Stimulated activated CD8-positive, alpha-beta memory T cell treated with anti-CD3 and anti-CD28 coated beads, Interleukin-12 subunit alpha, Interleukin-12 subunit beta, amount 100 ng/mL, for 24 hours (primary cell): ENCODE measurements at regions not wholly inside any gene's neighbourhood (a gene's known extent, or its start where the extent isn't known, plus 50 kb on each side); places are given as distances from the start of the nearest gene placed in this dataset.

Experiments
- DNase-seq: peaks from one replicate; pipeline ENCODE4 v3.0.0-alpha.2; 2020; ENCODE audit errors: extremely low read depth

GRCh38 chr2:14182227-14182946 is 450.1 kb upstream of the LRATD1 start:
- no peak for DNase-seq

GRCh38 chr2:14185906-14186305 is 446.6 kb upstream of the LRATD1 start:
- DNase-seq: no peak

DNA sequence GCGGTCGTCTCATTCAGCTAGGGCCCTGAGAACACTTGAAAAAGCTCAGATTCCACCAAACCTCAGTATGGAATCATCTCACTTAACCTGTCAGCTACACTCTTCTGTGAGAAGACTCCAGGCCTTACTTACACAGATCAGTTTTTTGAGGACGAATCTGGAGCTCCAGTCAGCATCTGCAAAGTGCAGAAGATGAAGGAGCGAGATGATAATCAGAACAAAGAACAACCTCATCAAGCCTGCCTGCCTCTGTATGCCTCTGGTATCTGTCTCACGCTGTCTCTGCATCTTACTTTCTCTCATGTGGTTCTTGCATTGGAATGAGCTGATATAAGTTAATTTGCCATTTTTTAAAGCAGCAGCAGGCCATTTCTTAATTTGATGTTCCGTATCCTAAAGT is 444.1 kb upstream of the LRATD1 start:
- no peak for DNase-seq

- no peak for DNase-seq
Observed at GRCh38 chr2:14189929-14190328, 442.6 kb upstream of the LRATD1 start.

- DNase-seq: no peak
Observed at GRCh38 chr2:14194233-14194632, 438.3 kb upstream of the LRATD1 start.

- DNase-seq: no peak
Observed at GRCh38 chr2:14197293-14197692, 435.2 kb upstream of the LRATD1 start.

DNA sequence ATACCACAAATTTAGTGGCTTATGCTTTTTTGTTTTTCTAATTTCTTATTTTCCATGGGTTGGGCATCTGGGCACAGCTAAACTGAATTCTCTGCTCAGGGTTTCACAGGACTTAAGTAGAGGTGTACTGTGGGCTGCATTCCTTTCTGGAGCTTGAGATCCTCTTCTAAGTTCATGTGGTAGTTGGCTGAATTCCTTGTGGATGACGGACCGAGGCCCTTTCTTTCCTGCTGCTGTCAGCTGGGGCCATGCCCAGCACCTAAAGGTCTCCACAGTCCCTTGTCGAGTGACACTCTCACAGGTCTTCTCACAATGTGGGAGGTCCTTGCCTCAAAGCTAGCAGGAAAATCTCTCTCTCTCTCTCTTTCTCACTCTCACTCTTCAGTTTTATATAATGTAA is 433.5 kb upstream of the LRATD1 start:
- DNase-seq: no peak

GRCh38 chr2:14219306-14219705 is 413.2 kb upstream of the LRATD1 start:
- DNase-seq: no peak

GRCh38 chr2:14220101-14220500 is 412.4 kb upstream of the LRATD1 start:
- no peak for DNase-seq

DNA sequence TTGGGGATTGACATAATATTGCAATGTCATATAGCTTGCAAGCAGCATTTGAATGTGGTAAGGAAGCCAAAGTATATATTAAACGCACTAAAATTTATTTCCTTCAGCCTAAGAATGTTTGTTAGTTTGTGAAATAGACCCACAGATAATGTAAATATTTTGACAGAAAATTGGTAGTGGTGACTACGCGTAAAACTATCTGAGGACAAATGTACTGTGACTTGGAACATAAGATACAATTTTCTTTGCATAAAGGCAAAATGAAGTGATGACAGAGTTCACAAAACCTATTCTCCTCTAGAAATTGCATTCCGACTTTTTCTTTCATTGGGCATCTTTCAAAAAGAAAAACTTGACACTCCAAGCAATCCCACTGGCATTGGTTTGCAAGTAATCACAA is 411.1 kb upstream of the LRATD1 start:
- DNase-seq: no peak

DNA sequence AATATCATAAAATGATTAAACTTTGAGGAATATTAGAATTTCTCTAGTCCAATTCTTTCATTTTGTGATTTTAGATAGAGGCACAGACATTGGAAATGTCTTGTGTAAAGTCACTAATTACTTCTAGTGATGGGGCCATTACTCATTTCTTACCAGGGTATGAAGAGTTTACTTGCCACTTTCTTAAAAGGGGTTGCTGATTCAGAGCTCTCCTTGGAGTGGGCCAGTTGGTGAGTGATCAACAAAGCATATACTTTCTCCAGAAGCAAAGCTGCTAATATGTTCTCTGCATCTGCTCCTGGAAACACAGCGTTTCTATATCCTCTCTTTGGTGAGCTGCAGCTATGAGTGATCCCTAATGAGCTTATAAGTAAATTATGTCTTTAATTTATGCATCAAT is 408.9 kb upstream of the LRATD1 start:
- DNase-seq: no peak

DNA sequence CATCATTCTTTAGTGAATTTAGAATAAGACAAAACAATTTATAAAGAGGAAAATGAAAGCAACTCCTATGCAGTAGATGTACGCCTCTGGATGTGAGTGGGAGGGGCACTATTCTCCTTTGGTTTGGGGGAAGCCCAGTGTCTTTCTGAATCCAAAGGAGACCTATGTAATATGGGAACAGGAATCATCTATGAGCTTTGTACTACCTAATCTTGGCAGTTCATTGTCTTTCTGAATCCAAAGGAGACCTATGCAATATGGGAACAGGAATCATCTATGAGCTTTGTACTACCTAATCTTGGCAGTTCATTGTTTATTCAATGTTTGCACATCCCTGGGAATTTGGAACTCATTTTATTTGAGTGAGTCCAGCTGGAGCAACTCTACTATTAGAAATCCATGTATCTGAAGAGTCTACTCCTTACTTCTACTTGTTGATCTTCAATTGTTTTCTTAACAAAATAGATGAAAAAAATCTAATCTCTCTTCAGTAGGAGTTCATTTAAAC is 401.1 kb upstream of the LRATD1 start:
- no peak for DNase-seq

DNA sequence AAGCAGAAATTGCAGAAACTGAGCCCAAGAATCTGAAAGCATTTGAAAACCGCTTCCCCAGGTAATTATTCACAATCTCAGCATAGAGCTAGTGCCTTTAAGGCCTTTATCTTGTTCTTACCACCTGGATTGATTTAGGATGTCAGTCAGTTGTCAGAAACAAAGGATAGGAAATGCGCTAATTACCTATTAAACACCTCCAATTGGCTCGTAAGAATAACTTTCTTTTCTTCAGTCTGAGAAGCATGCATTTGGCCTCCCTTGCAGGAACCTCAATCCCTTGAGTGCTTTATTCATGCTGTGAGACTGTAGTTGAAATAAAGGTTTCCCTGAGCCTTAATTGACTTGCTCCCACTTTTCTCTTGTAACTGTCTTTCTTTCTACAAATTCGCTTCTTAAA is 400.3 kb upstream of the LRATD1 start:
- DNase-seq: no peak

DNA sequence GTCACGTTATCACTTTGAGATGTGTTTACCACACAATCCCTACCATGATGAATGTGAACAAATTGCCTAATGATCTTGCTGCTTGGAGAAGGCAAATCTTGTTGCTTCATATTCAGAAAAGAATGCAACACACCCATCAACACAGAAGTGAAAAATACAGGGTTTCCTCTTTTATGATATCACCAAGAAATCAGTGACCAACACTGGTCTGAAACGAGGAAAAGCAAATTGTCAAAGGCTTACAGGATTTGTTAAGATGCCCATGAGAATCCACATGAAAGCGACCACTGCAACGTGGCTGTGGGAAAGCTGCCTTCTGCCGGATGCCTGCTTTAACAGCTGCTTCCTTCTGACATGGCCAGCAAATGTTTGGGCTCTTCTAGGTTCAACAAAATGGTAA is 397.6 kb upstream of the LRATD1 start:
- DNase-seq: no peak

GRCh38 chr2:14235667-14236066 is 396.9 kb upstream of the LRATD1 start:
- no peak for DNase-seq

DNA sequence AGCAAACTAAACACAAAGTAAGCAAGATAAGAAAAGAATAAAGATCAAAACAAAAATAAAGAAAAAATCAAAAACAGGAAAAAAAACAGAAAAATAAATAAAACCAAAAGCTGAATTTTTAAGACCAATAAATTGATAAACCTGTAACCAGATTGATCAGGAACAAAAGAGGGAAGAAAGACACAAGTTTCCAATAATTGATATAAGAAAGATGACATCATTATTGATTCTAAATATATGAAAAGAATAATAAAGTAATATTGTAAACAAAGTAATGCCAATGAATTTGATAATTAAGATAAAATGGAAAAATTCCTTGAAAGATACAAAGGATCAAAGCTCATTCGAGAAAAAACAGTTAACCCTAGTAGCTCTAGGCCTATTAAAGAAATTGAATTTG is 394.6 kb upstream of the LRATD1 start:
- no peak for DNase-seq

- no peak for DNase-seq
Observed at GRCh38 chr2:14239605-14240004, 392.9 kb upstream of the LRATD1 start.

DNA sequence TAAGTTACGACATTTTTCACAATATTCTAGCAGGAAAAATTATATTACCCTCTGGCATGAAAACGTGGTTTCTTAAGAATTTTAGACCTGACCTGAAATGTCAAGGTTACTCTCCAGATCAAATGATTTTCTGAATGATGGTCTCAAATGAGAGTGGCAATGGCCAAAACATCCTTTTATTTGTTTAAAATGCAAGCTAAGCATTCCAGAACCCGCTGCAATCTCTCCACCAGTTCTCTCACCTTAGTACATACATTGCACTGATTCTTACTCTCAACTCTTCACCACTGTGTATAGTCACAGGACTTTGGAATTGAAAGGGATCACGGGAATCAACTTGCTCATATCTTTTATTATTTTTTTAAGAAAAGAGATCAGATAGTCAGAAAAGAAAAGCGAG is 391.6 kb upstream of the LRATD1 start:
- DNase-seq: no peak

DNA sequence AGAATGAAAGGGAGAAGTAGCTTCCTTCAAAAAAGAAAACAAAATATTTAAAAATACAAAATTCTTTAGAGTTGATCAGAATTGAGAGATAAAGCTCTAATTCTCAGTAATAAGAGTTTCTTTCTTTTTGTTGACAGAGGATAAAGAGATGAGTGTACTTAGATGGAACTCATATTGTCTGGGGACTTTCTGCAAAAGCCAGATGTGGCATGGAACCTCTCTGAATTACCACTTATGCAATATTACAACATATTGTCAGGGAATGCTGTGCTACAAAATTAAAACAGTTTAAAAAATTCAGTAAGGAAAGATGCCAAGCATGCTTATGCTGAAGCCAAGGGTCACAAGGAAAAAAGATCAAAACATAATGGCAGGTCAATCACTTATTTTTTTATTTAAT is 386.6 kb upstream of the LRATD1 start:
- no peak for DNase-seq

GRCh38 chr2:14255135-14255820 is 377.2 kb upstream of the LRATD1 start:
- DNase-seq: no peak

GRCh38 chr2:14256890-14257289 is 375.6 kb upstream of the LRATD1 start:
- DNase-seq: no peak

- no peak for DNase-seq
Observed at GRCh38 chr2:14257801-14258507, 374.6 kb upstream of the LRATD1 start.

DNA sequence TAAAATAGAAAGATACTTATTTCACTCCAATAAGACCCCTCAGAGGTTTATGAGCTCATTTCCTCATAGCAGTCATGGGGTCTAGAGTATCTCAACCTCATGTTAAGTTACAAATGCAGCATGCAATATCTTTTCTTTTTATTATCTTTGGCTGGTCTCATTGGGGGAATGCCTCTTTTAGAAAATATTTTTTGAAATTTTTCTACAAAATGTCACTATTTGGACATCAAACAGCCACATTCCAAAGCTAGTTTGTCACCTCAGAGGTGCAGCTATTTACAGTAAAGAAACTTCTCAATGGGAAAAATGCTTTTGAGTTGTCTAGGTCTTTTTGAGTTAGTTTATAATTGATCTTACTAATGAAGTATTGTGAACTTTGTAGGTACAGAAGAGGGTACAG is 370.7 kb upstream of the LRATD1 start:
- no peak for DNase-seq
